GM23338 (cell line): ENCODE measurements at regions not wholly inside any gene's neighbourhood (a gene's known extent, or its start where the extent isn't known, plus 50 kb on each side); places are given as distances from the start of the nearest gene placed in this dataset.

ENCODE experiments used
- CTCF ChIP-seq, 2 experiments: fragments of 200-600 bp in 1 of 2; sonication (generic) in 1 of 2; conservative IDR thresholded peaks; 2 replicates each; pipeline versions ENCODE4 v1.5.1 to v1.6.1; 2016 to 2017; ENCODE audit warnings: antibody characterized with exemption in 2 of 2, low read depth in 2 of 2, mild to moderate bottlenecking in 2 of 2, moderate library complexity in 1 of 2
- ETS1 ChIP-seq: IDR thresholded peaks from 2 replicates; pipeline ENCODE4 v1.6.1; 2016; ENCODE audit warnings: antibody characterized with exemption
- EZH2 ChIP-seq: fragments of 200-600 bp; sonication (generic); IDR thresholded peaks from one replicate; pipeline ENCODE4 v1.8.0; 2017; ENCODE audit warnings: antibody characterized with exemption, mild to moderate bottlenecking, low read depth; ENCODE audit not compliant: unreplicated experiment
- EZH2phosphoT487 ChIP-seq: fragments of 200-600 bp; sonication (generic); IDR thresholded peaks from one replicate; pipeline ENCODE4 v1.8.1; 2018; ENCODE audit warnings: antibody characterized with exemption; ENCODE audit not compliant: unreplicated experiment
- JUNB ChIP-seq: IDR thresholded peaks from one replicate; pipeline ENCODE4 v1.6.1; 2016; ENCODE audit warnings: antibody characterized with exemption; ENCODE audit not compliant: unreplicated experiment
- NANOG ChIP-seq: IDR thresholded peaks from 2 replicates; pipeline ENCODE4 v1.6.1; 2016; ENCODE audit warnings: antibody characterized with exemption, borderline replicate concordance
- POLR2AphosphoS5 ChIP-seq: IDR thresholded peaks from 2 replicates; pipeline ENCODE4 v1.6.1; 2016; ENCODE audit warnings: antibody characterized with exemption, low read depth
- ZNF114 ChIP-seq: fragments of 250-450 bp; sonication (Bioruptor Pico); IDR thresholded peaks from 2 replicates; pipeline ENCODE4 v1.5.0; 2020; ENCODE audit warnings: mild to moderate bottlenecking, moderate library complexity
- ZNF331 ChIP-seq: fragments of 250-450 bp; sonication (Bioruptor Pico); IDR thresholded peaks from 2 replicates; pipeline ENCODE4 v1.5.0; 2020; ENCODE audit warnings: low read depth, mild to moderate bottlenecking, moderate library complexity
- ZNF462 ChIP-seq: fragments of 250-450 bp; sonication (Bioruptor Pico); IDR thresholded peaks from 2 replicates; pipeline ENCODE4 v1.5.0; 2020; ENCODE audit warnings: mild to moderate bottlenecking, moderate library complexity

GRCh38 chr15:24008476-24008875, 321.4 kb upstream of the NDN start:
- TF ChIP-seq CTCF (conservative IDR thresholded peaks at IDR 0.05; ENCODE audit: low read depth in 2 of 2) (no peak), POLR2AphosphoS5 (no peak), JUNB (no peak), EZH2phosphoT487 (no peak), EZH2 (no peak), ZNF462 (CRISPR knock-in tag) (no peak), ZNF114 (no peak), ETS1 (no peak), NANOG (no peak), ZNF331 (no peak)
